GM13977 (cell line): ENCODE measurements at regions not wholly inside any gene's neighbourhood (a gene's known extent, or its start where the extent isn't known, plus 50 kb on each side); places are given as distances from the start of the nearest gene placed in this dataset.

Experiments
- DNase-seq: peaks from one replicate; pipeline ENCODE4 v3.0.0; 2012; ENCODE audit warnings: low spot score
- CTCF ChIP-seq: IDR thresholded peaks from 2 replicates; pipeline ENCODE4 v1.5.1; 2012; ENCODE audit warnings: mild to moderate bottlenecking, control low read depth; ENCODE audit not compliant: insufficient read depth; ENCODE audit errors: extremely low read depth, missing control alignments
- in situ Hi-C: fragments of 300-500 bp; cut with MboI; formaldehyde crosslinking; loops from one replicate; pipeline ENCODE4 v1.12.0; 2022; ENCODE audit warnings: low sequenced_read_pairs, low pct_unique_long_range_greater_than_20kb, mixed read lengths, inconsistent platforms; ENCODE audit not compliant: unreplicated experiment

GRCh38 chr13:99436686-99437416, 64.4 kb upstream of the TM9SF2 start:
- peak; percentile 79 for DNase-seq
- peak; percentile 99 for TF ChIP-seq CTCF
- in situ Hi-C loops: loop anchor here (5.0 to 10.0 kb wide), 3 partner anchors 50 to 262 kb away; no protein-coding TSS in a partner anchor

- DNase-seq: no peak
- in situ Hi-C loops: loop anchor here (5.0 to 10.0 kb wide), 3 partner anchors 52 to 264 kb away; no protein-coding TSS in a partner anchor
- no peak for TF ChIP-seq CTCF
Measured at GRCh38 chr13:99439048-99439447, 62.2 kb upstream of the TM9SF2 start.

- DNase-seq: no peak
- in situ Hi-C loops: loop anchor here (5.0 to 10.0 kb wide), 3 partner anchors 53 to 265 kb away; no protein-coding TSS in a partner anchor
- TF ChIP-seq CTCF: no peak
Measured at GRCh38 chr13:99439850-99440604, 61.2 kb upstream of the TM9SF2 start.

GRCh38 chr13:99442273-99442895, 58.9 kb upstream of the TM9SF2 start:
- TF ChIP-seq CTCF: peak; percentile 84
- no peak for DNase-seq
- in situ Hi-C loops: no loop called here

GRCh38 chr13:99446242-99446641, 55.0 kb upstream of the TM9SF2 start:
- no peak for DNase-seq
- in situ Hi-C loops: no loop called here
- TF ChIP-seq CTCF: no peak

GRCh38 chr13:99448546-99448945, 52.7 kb upstream of the TM9SF2 start:
- TF ChIP-seq CTCF: no peak
- no peak for DNase-seq
- in situ Hi-C loops: no loop called here
